ENCODE measurements at regions not wholly inside any gene's neighbourhood (a gene's known extent, or its start where the extent isn't known, plus 50 kb on each side); places are given as distances from the start of the nearest gene placed in this dataset.

DNA sequence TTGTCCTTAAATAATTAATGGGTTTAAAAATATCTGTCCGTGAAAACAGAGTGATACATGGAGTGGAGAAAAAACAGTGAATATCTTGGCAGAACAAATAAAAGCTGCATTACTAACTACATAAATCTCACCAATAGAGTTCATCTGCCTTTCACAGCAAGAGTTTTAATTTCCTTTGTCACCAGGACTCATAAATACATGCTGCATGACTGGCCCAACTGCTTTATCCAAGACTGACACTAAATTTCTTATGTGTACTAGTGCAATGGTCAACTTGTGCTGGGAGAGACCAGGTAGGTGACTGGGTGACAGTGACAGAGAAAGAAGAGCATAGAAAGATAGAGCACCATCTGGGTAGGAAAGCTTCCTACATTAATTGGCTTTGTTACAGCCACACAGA, 402.8 kb downstream of the RAD51AP2 start:
- TF ChIP-seq CTCF (IDR thresholded peaks at IDR 0.05 in 2 of 3, conservative IDR thresholded peaks at IDR 0.05 in 1 of 3; ENCODE audit: borderline replicate concordance in 1 of 3, insufficient read depth in 1 of 3, low read depth in 2 of 3, low read length in 2 of 3) (no peak), MAX (IDR thresholded peaks at IDR 0.05) (no peak), EZH2phosphoT487 (IDR thresholded peaks at IDR 0.05; ENCODE audit: borderline replicate concordance) (no peak), EZH2 (IDR thresholded peaks at IDR 0.05) (no peak), POLR2A (IDR thresholded peaks at IDR 0.05; ENCODE audit: borderline replicate concordance, extremely low read depth, insufficient read depth, insufficient read length) (no peak), JUND (IDR thresholded peaks at IDR 0.05) (no peak), SRF (IDR thresholded peaks at IDR 0.05; ENCODE audit: low read depth) (no peak), ZNF274 (IDR thresholded peaks at IDR 0.05; ENCODE audit: low read depth, low read length) (no peak), POLR2AphosphoS5 (IDR thresholded peaks at IDR 0.05; ENCODE audit: low read depth, low read length) (no peak), REST (IDR thresholded peaks at IDR 0.05; ENCODE audit: low read depth) (no peak), RAD21 (IDR thresholded peaks at IDR 0.05; ENCODE audit: low read depth) (no peak), TCF7L2 (IDR thresholded peaks at IDR 0.05; ENCODE audit: borderline replicate concordance, extremely low read depth, insufficient read depth, insufficient read length) (no peak)
- TF ChIP-seq, protein P1, sequence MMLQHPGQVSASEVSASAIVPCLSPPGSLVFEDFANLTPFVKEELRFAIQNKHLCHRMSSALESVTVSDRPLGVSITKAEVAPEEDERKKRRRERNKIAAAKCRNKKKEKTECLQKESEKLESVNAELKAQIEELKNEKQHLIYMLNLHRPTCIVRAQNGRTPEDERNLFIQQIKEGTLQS (IDR thresholded peaks at IDR 0.05): no peak

Data from HCT116 (cell line).